ENCODE measurements at regions not wholly inside any gene's neighbourhood (a gene's known extent, or its start where the extent isn't known, plus 50 kb on each side); places are given as distances from the start of the nearest gene placed in this dataset.
"Not testable (repeated sequence)": the region's sequence is repeated elsewhere in the genome, so short reads cannot be mapped to it uniquely, and the experiment has no call there.

- H3K36me3 ChIP-seq (ENCODE audit: control insufficient read depth, insufficient read depth, low read length); ATAC-seq (ENCODE audit: low read depth in 2 of 2); H3K27me3 ChIP-seq (ENCODE audit: control insufficient read depth, insufficient read depth, low read length); H3K27ac ChIP-seq (ENCODE audit: insufficient read depth, low read length, poor library complexity, severe bottlenecking); H3K9me3 ChIP-seq (ENCODE audit: control insufficient read depth in 2 of 2, low read length in 2 of 2); H3K36me3 Mint-ChIP-seq; H3K4me1 ChIP-seq (ENCODE audit: control insufficient read depth, insufficient read depth, low read length, poor library complexity, severe bottlenecking); H3K9me3 Mint-ChIP-seq; H3K4me1 Mint-ChIP-seq; H3K27me3 Mint-ChIP-seq; H3K4me3 ChIP-seq (ENCODE audit: low read depth, low read length); H3K4me3 Mint-ChIP-seq; DNase-seq: not testable (repeated sequence)
- H3K27ac Mint-ChIP-seq: peak overlapping the region in 1 of 3 donors; percentile 25
Observed at GRCh38 chr7:65807067-65807466, 65.8 kb upstream of the VKORC1L1 start.

GRCh38 chr7:65809259-65809981 lies 63.5 kb upstream of the VKORC1L1 start:
- H3K36me3 Mint-ChIP-seq: peaks cover 5% of the 10 kb centered on the region
- no peak overlapping the region for H3K27ac ChIP-seq (ENCODE audit: insufficient read depth, low read length, poor library complexity, severe bottlenecking)
- peak overlapping the region in 1 of 3 donors; percentile 56 for H3K27ac Mint-ChIP-seq
- H3K36me3 ChIP-seq (ENCODE audit: control insufficient read depth, insufficient read depth, low read length): no peaks in the 10 kb centered on the region
- H3K4me3 ChIP-seq (ENCODE audit: low read depth, low read length): no peak overlapping the region
- H3K27me3 ChIP-seq (ENCODE audit: control insufficient read depth, insufficient read depth, low read length): no peaks in the 10 kb centered on the region
- peaks cover 0 to 6% (median 0%) of the 10 kb centered on the region in 4 donors for H3K4me1 Mint-ChIP-seq
- H3K4me1 ChIP-seq (ENCODE audit: control insufficient read depth, insufficient read depth, low read length, poor library complexity, severe bottlenecking): no peaks in the 10 kb centered on the region
- H3K9me3 Mint-ChIP-seq: peaks cover 0 to 1% (median 0%) of the 10 kb centered on the region in 7 donors
- ATAC-seq (ENCODE audit: low read depth in 2 of 2) (no peak), DNase-seq (no peak)
- H3K9me3 ChIP-seq (ENCODE audit: control insufficient read depth in 2 of 2, low read length in 2 of 2): no peaks in the 10 kb centered on the region
- no peaks in the 10 kb centered on the region for H3K27me3 Mint-ChIP-seq
- H3K4me3 Mint-ChIP-seq: no peak overlapping the region

GRCh38 chr7:65809982-65810288 lies 62.9 kb upstream of the VKORC1L1 start:
- Histone ChIP-seq H3K9me3 (ENCODE audit: control insufficient read depth in 2 of 2, low read length in 2 of 2) (no peaks in the 10 kb centered on the region), H3K4me1 (ENCODE audit: control insufficient read depth, insufficient read depth, low read length, poor library complexity, severe bottlenecking) (no peaks in the 10 kb centered on the region), H3K27ac (ENCODE audit: insufficient read depth, low read length, poor library complexity, severe bottlenecking) (no peak overlapping the region), H3K4me3 (ENCODE audit: low read depth, low read length) (no peak overlapping the region), H3K36me3 (ENCODE audit: control insufficient read depth, insufficient read depth, low read length) (no peaks in the 10 kb centered on the region), H3K27me3 (ENCODE audit: control insufficient read depth, insufficient read depth, low read length) (no peaks in the 10 kb centered on the region)
- DNase-seq (no peak), ATAC-seq (ENCODE audit: low read depth in 2 of 2) (no peak)
- H3K9me3 Mint-ChIP-seq: peaks cover 0 to 1% (median 0%) of the 10 kb centered on the region in 7 donors
- peak overlapping the region in 1 of 3 donors; percentile 56 for H3K27ac Mint-ChIP-seq
- H3K4me1 Mint-ChIP-seq: peaks cover 0 to 6% (median 0%) of the 10 kb centered on the region in 4 donors
- H3K36me3 Mint-ChIP-seq: peaks cover 5% of the 10 kb centered on the region
- H3K4me3 Mint-ChIP-seq: no peak overlapping the region
- H3K27me3 Mint-ChIP-seq: no peaks in the 10 kb centered on the region

GRCh38 chr7:65812281-65812680 lies 60.6 kb upstream of the VKORC1L1 start:
- Mint-ChIP-seq H3K27me3 (no peaks in the 10 kb centered on the region), H3K4me1 (no peaks in the 10 kb centered on the region), H3K27ac (no peak overlapping the region), H3K36me3 (peaks cover 5% of the 10 kb centered on the region), H3K4me3 (no peak overlapping the region), H3K9me3 (peaks cover 0 to 1% (median 0%) of the 10 kb centered on the region in 7 donors)
- Histone ChIP-seq H3K27ac (ENCODE audit: insufficient read depth, low read length, poor library complexity, severe bottlenecking) (no peak overlapping the region), H3K9me3 (ENCODE audit: control insufficient read depth in 2 of 2, low read length in 2 of 2) (no peaks in the 10 kb centered on the region), H3K4me1 (ENCODE audit: control insufficient read depth, insufficient read depth, low read length, poor library complexity, severe bottlenecking) (no peaks in the 10 kb centered on the region), H3K4me3 (ENCODE audit: low read depth, low read length) (no peak overlapping the region), H3K27me3 (ENCODE audit: control insufficient read depth, insufficient read depth, low read length) (no peaks in the 10 kb centered on the region), H3K36me3 (ENCODE audit: control insufficient read depth, insufficient read depth, low read length) (no peaks in the 10 kb centered on the region)
- DNase-seq (no peak), ATAC-seq (ENCODE audit: low read depth in 2 of 2) (no peak)

- not testable (repeated sequence) for H3K4me1 Mint-ChIP-seq; H3K4me3 Mint-ChIP-seq; H3K9me3 Mint-ChIP-seq; H3K27me3 Mint-ChIP-seq; H3K9me3 ChIP-seq (ENCODE audit: control insufficient read depth in 2 of 2, low read length in 2 of 2); H3K36me3 Mint-ChIP-seq; H3K4me3 ChIP-seq (ENCODE audit: low read depth, low read length); H3K27ac Mint-ChIP-seq; DNase-seq; H3K36me3 ChIP-seq (ENCODE audit: control insufficient read depth, insufficient read depth, low read length); ATAC-seq (ENCODE audit: low read depth in 2 of 2); H3K27me3 ChIP-seq (ENCODE audit: control insufficient read depth, insufficient read depth, low read length); H3K4me1 ChIP-seq (ENCODE audit: control insufficient read depth, insufficient read depth, low read length, poor library complexity, severe bottlenecking); H3K27ac ChIP-seq (ENCODE audit: insufficient read depth, low read length, poor library complexity, severe bottlenecking)
Observed at GRCh38 chr7:65814556-65815167, 58.2 kb upstream of the VKORC1L1 start.

- Mint-ChIP-seq H3K4me3 (no peak overlapping the region), H3K4me1 (no peaks in the 10 kb centered on the region), H3K36me3 (peaks cover 2% of the 10 kb centered on the region), H3K27me3 (no peaks in the 10 kb centered on the region), H3K9me3 (no peaks in the 10 kb centered on the region), H3K27ac (no peak overlapping the region)
- DNase-seq: no peak
- Histone ChIP-seq H3K27me3 (ENCODE audit: control insufficient read depth, insufficient read depth, low read length) (no peaks in the 10 kb centered on the region), H3K4me1 (ENCODE audit: control insufficient read depth, insufficient read depth, low read length, poor library complexity, severe bottlenecking) (no peaks in the 10 kb centered on the region), H3K36me3 (ENCODE audit: control insufficient read depth, insufficient read depth, low read length) (no peaks in the 10 kb centered on the region), H3K4me3 (ENCODE audit: low read depth, low read length) (no peak overlapping the region), H3K27ac (ENCODE audit: insufficient read depth, low read length, poor library complexity, severe bottlenecking) (no peak overlapping the region), H3K9me3 (ENCODE audit: control insufficient read depth in 2 of 2, low read length in 2 of 2) (no peaks in the 10 kb centered on the region)
- no peak for ATAC-seq (ENCODE audit: low read depth in 2 of 2)
Observed at GRCh38 chr7:65820287-65820950, 52.5 kb upstream of the VKORC1L1 start.
